AG08395 (cell line): ENCODE measurements at regions not wholly inside any gene's neighbourhood (a gene's known extent, or its start where the extent isn't known, plus 50 kb on each side); places are given as distances from the start of the nearest gene placed in this dataset.

Experiments
- DNase-seq: peaks from one replicate; pipeline ENCODE4 v3.0.0; 2012; ENCODE audit warnings: mixed read lengths, low spot score

DNA sequence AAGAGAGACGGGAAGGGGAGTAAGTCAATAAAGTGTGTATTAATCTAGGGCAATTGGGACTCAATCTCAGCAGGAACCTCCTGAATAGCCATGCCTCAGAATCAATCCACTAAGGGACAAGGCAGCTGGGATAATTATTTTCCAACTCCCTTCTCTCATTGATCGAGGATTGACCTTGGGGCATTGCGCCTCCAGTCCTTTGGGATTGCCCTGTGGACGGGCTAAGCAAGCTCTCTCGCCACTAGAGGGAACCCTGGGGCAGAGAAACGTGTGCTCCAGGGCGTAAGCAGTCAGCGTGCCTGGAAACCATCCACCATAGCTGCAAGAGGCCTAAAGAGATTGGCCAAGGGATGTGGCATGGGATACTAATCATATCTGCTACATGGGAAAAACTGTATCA, 53.9 kb upstream of the ERCC4 start:
- peak; percentile 82 for DNase-seq
